H1 (cell line): ENCODE measurements at regions not wholly inside any gene's neighbourhood (a gene's known extent, or its start where the extent isn't known, plus 50 kb on each side); places are given as distances from the start of the nearest gene placed in this dataset.

Experiments
- CTCF ChIA-PET: fragments of 300-600 bp; sonication (Branson Sonifier 250); formaldehyde crosslinking; loops from one replicate; lab custom pipeline; 2021; ENCODE audit not compliant: partially characterized antibody; lab: Charles Lee
- POLR2A ChIA-PET: fragments of 300-600 bp; sonication (Branson Sonifier 250); formaldehyde crosslinking; loops from one replicate; lab custom pipeline; 2021; ENCODE audit warnings: inconsistent platforms; ENCODE audit not compliant: partially characterized antibody; lab: Charles Lee
- DNase-seq, 2 experiments: peaks; one replicate each; pipeline versions ENCODE4 v3.0.0 to v3.0.0-alpha.2; 2010 to 2022; ENCODE audit warnings: low spot score in 2 of 2, low read depth in 1 of 2, mixed read lengths in 1 of 2
- FAIRE-seq: peaks from 2 replicates; lab custom pipeline; 2011; peaks lifted over from hg19 to GRCh38; lab: Jason Lieb, UNC
- H2AFZ ChIP-seq: 2 replicates; pipeline ENCODE4 v1.8.1; 2012; ENCODE audit warnings: low read length, inconsistent platforms
- H2AK5ac ChIP-seq: 2 replicates; pipeline ENCODE4 v1.6.1; 2013; ENCODE audit warnings: low read depth, low read length
- H2BK120ac ChIP-seq: replicated peaks from 2 replicates; pipeline ENCODE3; 2013; ENCODE audit warnings: low read depth, low read length, inconsistent platforms
- H2BK12ac ChIP-seq: 2 replicates; pipeline ENCODE4 v1.6.1; 2013; ENCODE audit warnings: low read depth, low read length
- H2BK15ac ChIP-seq: 2 replicates; pipeline ENCODE4 v1.6.1; 2013; ENCODE audit warnings: low read length
- H2BK20ac ChIP-seq: 2 replicates; pipeline ENCODE4 v1.6.1; 2013; ENCODE audit warnings: low read length
- H2BK5ac ChIP-seq: 2 replicates; pipeline ENCODE4 v1.6.1; 2013; ENCODE audit warnings: low read depth, low read length
- H3K14ac ChIP-seq: 2 replicates; pipeline ENCODE4 v1.6.1; 2013; ENCODE audit warnings: inconsistent platforms; ENCODE audit not compliant: insufficient read length
- H3K18ac ChIP-seq: 2 replicates; pipeline ENCODE4 v1.6.1; 2013; ENCODE audit warnings: low read length; ENCODE audit errors: extremely low read depth
- H3K23ac ChIP-seq: 2 replicates; pipeline ENCODE4 v1.6.1; 2013; ENCODE audit warnings: inconsistent platforms; ENCODE audit not compliant: insufficient read length
- H3K23me2 ChIP-seq: 2 replicates; pipeline ENCODE4 v1.6.1; 2013; ENCODE audit warnings: low read depth, low read length
- H3K27ac ChIP-seq: 2 replicates; pipeline ENCODE4 v1.6.1; 2011; ENCODE audit warnings: low read depth, low read length, inconsistent platforms
- H3K27me3 ChIP-seq, 4 experiments: replicated peaks in 1 of 4; 1 replicate in 1 of 4; 2 replicates in 3 of 4; pipeline versions ENCODE4 v1.6.1 to v1.8.1; 2011 to 2013; ENCODE audit warnings: low read length in 3 of 4, mild to moderate bottlenecking in 3 of 4, inconsistent platforms in 2 of 4, mixed read lengths in 2 of 4, moderate library complexity in 1 of 4; ENCODE audit not compliant: control insufficient read depth in 3 of 4, insufficient read depth in 3 of 4; ENCODE audit errors: extremely low read depth in 1 of 4
- H3K36me3 ChIP-seq, 4 experiments: 2 replicates each; pipeline versions ENCODE4 v1.6.1 to v1.8.1; 2011 to 2013; ENCODE audit warnings: mild to moderate bottlenecking in 4 of 4, low read length in 3 of 4, moderate library complexity in 2 of 4, control low read depth in 1 of 4, inconsistent platforms in 1 of 4; ENCODE audit not compliant: insufficient read depth in 4 of 4, control insufficient read depth in 2 of 4
- H3K4ac ChIP-seq: replicated peaks from 2 replicates; pipeline ENCODE3; 2013; ENCODE audit warnings: low read length, low read depth, mixed read lengths, inconsistent platforms; ENCODE audit not compliant: insufficient read length
- H3K4me1 ChIP-seq, 4 experiments: replicated peaks in 1 of 4; 1 replicate in 1 of 4; 2 replicates in 3 of 4; pipeline versions ENCODE4 v1.6.1 to v1.8.1; 2011 to 2013; ENCODE audit warnings: low read length in 3 of 4, inconsistent platforms in 2 of 4, mixed read lengths in 1 of 4; ENCODE audit not compliant: insufficient read depth in 4 of 4, control insufficient read depth in 3 of 4
- H3K4me2 ChIP-seq, 2 experiments: 2 replicates each; pipeline versions ENCODE4 v1.6.1 to v1.8.1; 2011 to 2013; ENCODE audit warnings: low read depth in 2 of 2, low read length in 2 of 2, control low read depth in 1 of 2, inconsistent platforms in 1 of 2, mild to moderate bottlenecking in 1 of 2; ENCODE audit not compliant: insufficient read depth in 1 of 2
- H3K4me3 ChIP-seq, 4 experiments: fragments of 200-600, 300-600 bp in 1 of 4; sonication (generic), shearing (Covaris generic), sonication (Bioruptor Twin) in 1 of 4; 2 replicates each; pipeline versions ENCODE4 v1.5.1 to v1.8.1; 2011 to 2016; ENCODE audit warnings: low read length in 4 of 4, low read depth in 3 of 4, control low read depth in 2 of 4, inconsistent platforms in 2 of 4, mild to moderate bottlenecking in 2 of 4, mixed read lengths in 1 of 4, moderate library complexity in 1 of 4; ENCODE audit not compliant: insufficient read depth in 2 of 4; ENCODE audit errors: extremely low read depth in 1 of 4
- H3K56ac ChIP-seq: replicated peaks from 2 replicates; pipeline ENCODE3; 2013; ENCODE audit warnings: low read depth, mild to moderate bottlenecking, mixed read lengths, low read length, inconsistent platforms; ENCODE audit not compliant: insufficient read length
- H3K79me1 ChIP-seq: 2 replicates; pipeline ENCODE4 v1.6.1; 2013; ENCODE audit warnings: low read depth, low read length, control low read depth
- H3K79me2 ChIP-seq, 2 experiments: 2 replicates each; pipeline versions ENCODE4 v1.6.1 to v1.8.1; 2012 to 2013; ENCODE audit warnings: low read length in 2 of 2, mild to moderate bottlenecking in 2 of 2, inconsistent platforms in 1 of 2; ENCODE audit not compliant: insufficient read depth in 2 of 2, control insufficient read depth in 1 of 2
- H3K9ac ChIP-seq, 4 experiments: replicated peaks in 1 of 4; 1 replicate in 1 of 4; 2 replicates in 3 of 4; pipeline versions ENCODE4 v1.6.1 to v1.8.1; 2011 to 2013; ENCODE audit warnings: low read depth in 3 of 4, low read length in 3 of 4, control low read depth in 2 of 4, mild to moderate bottlenecking in 2 of 4, moderate library complexity in 2 of 4, inconsistent platforms in 1 of 4; ENCODE audit errors: extremely low read depth in 1 of 4
- H3K9me3 ChIP-seq, 2 experiments: 2 replicates each; pipeline versions ENCODE4 v1.6.1 to v1.8.1; 2012 to 2013; ENCODE audit warnings: mild to moderate bottlenecking in 2 of 2, moderate library complexity in 2 of 2, control low read depth in 1 of 2, inconsistent platforms in 1 of 2, low read depth in 1 of 2, low read length in 1 of 2, mixed read lengths in 1 of 2; ENCODE audit not compliant: insufficient read depth in 2 of 2
- H4K20me1 ChIP-seq, 2 experiments: replicated peaks in 1 of 2; 2 replicates each; pipeline versions ENCODE3 to v1.8.1; 2011 to 2013; ENCODE audit warnings: inconsistent platforms in 2 of 2, low read length in 2 of 2, mild to moderate bottlenecking in 1 of 2; ENCODE audit not compliant: insufficient read depth in 2 of 2, control insufficient read depth in 1 of 2
- H4K5ac ChIP-seq: 2 replicates; pipeline ENCODE4 v1.6.1; 2013; ENCODE audit warnings: low read length, low read depth, mixed read lengths, inconsistent platforms; ENCODE audit not compliant: insufficient read length
- H4K8ac ChIP-seq: 2 replicates; pipeline ENCODE4 v1.8.0; 2013; ENCODE audit warnings: mild to moderate bottlenecking, moderate library complexity, low read length, inconsistent platforms; ENCODE audit not compliant: insufficient read depth; ENCODE audit errors: extremely low read depth
- H4K91ac ChIP-seq: replicated peaks from 2 replicates; pipeline ENCODE3; 2013; ENCODE audit warnings: low read length, mixed read lengths, inconsistent platforms; ENCODE audit not compliant: insufficient read length
- MAFK ChIP-seq: IDR thresholded peaks from 2 replicates; pipeline ENCODE4 v1.6.1; 2012; ENCODE audit warnings: low read depth, mild to moderate bottlenecking, improper control_type of control experiment, low read length
- NRF1 ChIP-seq: IDR thresholded peaks from 2 replicates; pipeline ENCODE4 v1.6.1; 2011; ENCODE audit warnings: mild to moderate bottlenecking, low read depth, low read length, improper control_type of control experiment
- WGBS, 2 experiments: shearing (Covaris generic) in 1 of 2; methylation state at CpG; one replicate each; pipeline versions ENCODE4 v1.1.6 to v1.1.7; 2013 to 2015; ENCODE audit warnings: low lambda C conversion rate in 2 of 2, mixed read lengths in 2 of 2, inconsistent platforms in 1 of 2, low coverage in 1 of 2, missing lambda C conversion rate in 1 of 2; ENCODE audit not compliant: insufficient replicate concordance in 2 of 2, insufficient coverage in 1 of 2, insufficient read length in 1 of 2; ENCODE audit errors: extremely low coverage in 1 of 2, missing lambda C conversion rate in 1 of 2; 5-methylcytosine and 5-hydroxymethylcytosine counted together

DNA sequence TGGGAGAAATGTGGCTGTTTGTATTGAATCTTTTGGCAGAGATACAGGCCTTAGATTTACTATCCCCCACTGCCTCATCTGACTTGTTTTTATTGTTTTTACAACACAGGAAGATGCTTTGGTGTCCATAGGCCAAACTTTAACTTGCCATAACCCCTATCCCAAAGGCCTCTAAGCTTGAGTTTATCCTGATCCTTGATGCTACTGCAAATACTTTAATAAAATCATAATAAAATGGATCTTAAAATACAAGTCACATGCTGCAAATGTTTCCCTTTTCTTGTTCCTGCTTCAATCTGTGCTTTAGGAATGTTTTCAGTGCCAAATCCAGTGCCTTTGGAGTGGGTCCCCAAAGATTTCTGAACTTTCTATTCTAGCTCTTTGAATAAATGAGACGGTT lies 770.6 kb downstream of the DACH1 start:
- H3K79me2 ChIP-seq = no peaks in the 10 kb centered on the region
- ChIA-PET CTCF (no interaction called here), POLR2A (no interaction called here)
- H3K27me3 ChIP-seq = no peaks in the 10 kb centered on the region
- H3K4ac ChIP-seq = no peak overlapping the region
- no peaks in the 10 kb centered on the region for H3K79me1 ChIP-seq
- H4K5ac ChIP-seq = no peak overlapping the region
- WGBS, 2 experiments = 94% methylated on average over 1 of the region's 1 CpG; no CpG with 5 or more reads in 1 of the 2 experiments
- no peak overlapping the region for H3K27ac ChIP-seq
- H2BK5ac ChIP-seq = no peak overlapping the region
- H3K36me3 ChIP-seq = no peaks in the 10 kb centered on the region
- TF ChIP-seq MAFK = no peak
- TF ChIP-seq NRF1 = no peak
- no peak overlapping the region for H3K56ac ChIP-seq
- H4K91ac ChIP-seq = no peak overlapping the region
- no peak overlapping the region for H3K23ac ChIP-seq
- no peak overlapping the region for H3K4me3 ChIP-seq
- no peak overlapping the region for H2BK20ac ChIP-seq
- no peak for DNase-seq
- H3K9ac ChIP-seq = no peak overlapping the region
- no peaks in the 10 kb centered on the region for H4K20me1 ChIP-seq
- H2AK5ac ChIP-seq = no peak overlapping the region
- H3K18ac ChIP-seq = no peak overlapping the region
- no peak overlapping the region for H3K14ac ChIP-seq
- H3K4me2 ChIP-seq = no peak overlapping the region
- H3K9me3 ChIP-seq = no peaks in the 10 kb centered on the region
- no peak overlapping the region for H2BK12ac ChIP-seq
- no peak overlapping the region for H2BK15ac ChIP-seq
- no peak overlapping the region for H2AFZ ChIP-seq
- H3K4me1 ChIP-seq = no peaks in the 10 kb centered on the region
- no peak overlapping the region for H2BK120ac ChIP-seq
- no peaks in the 10 kb centered on the region for H3K23me2 ChIP-seq
- FAIRE-seq = no peak
- H4K8ac ChIP-seq = no peak overlapping the region
